Smooth muscle cell (in vitro differentiated cells): ENCODE measurements at regions not wholly inside any gene's neighbourhood (a gene's known extent, or its start where the extent isn't known, plus 50 kb on each side); places are given as distances from the start of the nearest gene placed in this dataset.

Experiments used
- DNase-seq: peaks from one replicate; lab custom pipeline; 2025; ENCODE audit not compliant: unreplicated experiment; lab: John Stamatoyannopoulos, UW
- H2AFZ ChIP-seq: fragments of 200-600 bp; sonication (generic); 2 replicates; pipeline ENCODE4 v1.6.0; 2016; ENCODE audit warnings: antibody characterized with exemption, low read depth, mild to moderate bottlenecking
- H3F3A ChIP-seq: fragments of 200-600 bp; sonication (generic); 2 replicates; pipeline ENCODE4 v1.6.0; 2017; ENCODE audit warnings: antibody characterized with exemption, low read depth
- H3K27ac ChIP-seq: fragments of 200-600 bp; sonication (generic); 2 replicates; pipeline ENCODE4 v1.5.1; 2016; ENCODE audit warnings: low read depth, mild to moderate bottlenecking
- H3K27me3 ChIP-seq: fragments of 200-600 bp; sonication (generic); 2 replicates; pipeline ENCODE4 v1.6.1; 2016; ENCODE audit warnings: low read depth, mild to moderate bottlenecking
- H3K36me3 ChIP-seq: fragments of 200-600 bp; sonication (generic); 2 replicates; pipeline ENCODE4 v1.5.1; 2016; ENCODE audit warnings: low read depth
- H3K4me1 ChIP-seq: fragments of 200-600 bp; sonication (generic); 2 replicates; pipeline ENCODE4 v1.5.1; 2016; ENCODE audit warnings: low read depth
- H3K4me2 ChIP-seq: fragments of 200-600 bp; sonication (generic); 2 replicates; pipeline ENCODE4 v1.6.0; 2016; ENCODE audit warnings: mild to moderate bottlenecking
- H3K4me3 ChIP-seq: fragments of 200-600 bp; sonication (generic); 2 replicates; pipeline ENCODE4 v1.5.1; 2016; ENCODE audit warnings: mild to moderate bottlenecking
- H3K79me2 ChIP-seq: fragments of 200-600 bp; sonication (generic); 2 replicates; pipeline ENCODE4 v1.6.0; 2016; ENCODE audit warnings: low read depth, mild to moderate bottlenecking
- H3K9ac ChIP-seq: fragments of 200-600 bp; sonication (generic); 2 replicates; pipeline ENCODE4 v1.6.0; 2016; ENCODE audit warnings: low read depth
- H3K9me3 ChIP-seq: fragments of 200-600 bp; sonication (generic); replicated peaks from 2 replicates; pipeline ENCODE4 v1.5.1; 2016; ENCODE audit warnings: low read depth
- H4K20me1 ChIP-seq: fragments of 200-600 bp; sonication (generic); 2 replicates; pipeline ENCODE4 v1.6.0; 2016; ENCODE audit warnings: low read depth
- CTCF ChIP-seq: fragments of 200-600 bp; sonication (generic); IDR thresholded peaks from 2 replicates; pipeline ENCODE4 v1.5.1; 2017; ENCODE audit warnings: borderline replicate concordance, mild to moderate bottlenecking, antibody characterized with exemption; ENCODE audit not compliant: insufficient read depth, poor library complexity, severe bottlenecking
- WGBS: methylation state at CpG from one replicate; pipeline ENCODE4 v1.1.7; 2016; ENCODE audit warnings: low lambda C conversion rate; 5-methylcytosine and 5-hydroxymethylcytosine counted together

GRCh38 chr12:63416788-63417187, 251.5 kb downstream of the DPY19L2 start:
- no peaks in the 10 kb centered on the region for H3K9me3 ChIP-seq
- no peaks in the 10 kb centered on the region for H4K20me1 ChIP-seq
- no peak overlapping the region for H3K27ac ChIP-seq
- no peak overlapping the region for H3K9ac ChIP-seq
- no peak for DNase-seq
- no peaks in the 10 kb centered on the region for H3K36me3 ChIP-seq
- H3K4me2 ChIP-seq, result no peak overlapping the region
- H2AFZ ChIP-seq, result no peak overlapping the region
- H3K27me3 ChIP-seq, result no peaks in the 10 kb centered on the region
- no peak overlapping the region for H3K4me3 ChIP-seq
- no peaks in the 10 kb centered on the region for H3K4me1 ChIP-seq
- H3F3A ChIP-seq, result no peaks in the 10 kb centered on the region
- no peak for TF ChIP-seq CTCF
- H3K79me2 ChIP-seq, result no peaks in the 10 kb centered on the region

- WGBS, result 93% methylated on average over 13 of the region's 13 CpGs
- Histone ChIP-seq H3K4me1 (no peaks in the 10 kb centered on the region), H2AFZ (no peak overlapping the region), H3K27me3 (no peaks in the 10 kb centered on the region), H4K20me1 (no peaks in the 10 kb centered on the region), H3K9me3 (no peaks in the 10 kb centered on the region), H3K79me2 (no peaks in the 10 kb centered on the region), H3K27ac (no peak overlapping the region), H3K4me2 (no peak overlapping the region), H3K4me3 (no peak overlapping the region), H3K9ac (no peak overlapping the region), H3F3A (no peaks in the 10 kb centered on the region), H3K36me3 (no peaks in the 10 kb centered on the region)
- TF ChIP-seq CTCF, result no peak
- no peak for DNase-seq
These were observed 252.9 kb downstream of the DPY19L2 start for GRCh38 chr12:63415357-63415756.

- Histone ChIP-seq H3K36me3 (no peaks in the 10 kb centered on the region), H3K27me3 (no peaks in the 10 kb centered on the region), H3K79me2 (no peaks in the 10 kb centered on the region), H3K9me3 (no peaks in the 10 kb centered on the region), H3K27ac (no peak overlapping the region), H3F3A (no peaks in the 10 kb centered on the region), H3K4me1 (peaks cover 3% of the 10 kb centered on the region), H3K4me2 (no peak overlapping the region), H3K4me3 (no peak overlapping the region), H2AFZ (peak overlapping the region; percentile 6), H4K20me1 (no peaks in the 10 kb centered on the region), H3K9ac (no peak overlapping the region)
- TF ChIP-seq CTCF, result no peak
- no peak for DNase-seq
- WGBS, result 44% methylated on average over 1 of the region's 1 CpG
These were observed 258.1 kb downstream of the DPY19L2 start for GRCh38 chr12:63410197-63410596.

- Histone ChIP-seq H3K36me3 (no peaks in the 10 kb centered on the region), H3K9ac (no peak overlapping the region), H4K20me1 (no peaks in the 10 kb centered on the region), H2AFZ (no peak overlapping the region), H3K4me2 (no peak overlapping the region), H3K27ac (no peak overlapping the region), H3K9me3 (no peaks in the 10 kb centered on the region), H3K79me2 (no peaks in the 10 kb centered on the region), H3K4me3 (no peak overlapping the region), H3K4me1 (peaks cover 3% of the 10 kb centered on the region), H3K27me3 (no peaks in the 10 kb centered on the region), H3F3A (no peaks in the 10 kb centered on the region)
- no peak for TF ChIP-seq CTCF
- DNase-seq, result no peak
- WGBS, result 83% methylated on average over 2 of the region's 2 CpGs
These were observed 255.8 kb upstream of the AVPR1A start for GRCh38 chr12:63406781-63407180.
